HepG2 (cell line): ENCODE measurements at regions not wholly inside any gene's neighbourhood (a gene's known extent, or its start where the extent isn't known, plus 50 kb on each side); places are given as distances from the start of the nearest gene placed in this dataset.

ENCODE experiments used
- ATAC-seq: fragments of 200-7000 bp; cut with Tn5 transposase; 3 replicates; pipeline ENCODE4 v1.9.1; 2020; ENCODE audit warnings: mild to moderate bottlenecking, moderate library complexity
- BruUV-seq: library from RNA; stranded (reverse); fragments of 400-500 nt; replicated peaks from 2 replicates; lab custom pipeline; 2021; lab: Mats Ljungman, UMichigan
- CTCF ChIA-PET: fragments of 300-600 bp; formaldehyde crosslinking; extraction: SDS; loops from one replicate; lab custom pipeline; 2021; ENCODE audit warnings: low total read pairs, inconsistent platforms, low intra/inter-chr PET ratio; lab: Yijun Ruan, JAX
- POLR2A ChIA-PET: fragments of 350-600 bp; sonication (Branson Sonifier 250); formaldehyde crosslinking; loops from one replicate; lab custom pipeline; 2020; ENCODE audit warnings: antibody characterized with exemption, inconsistent platforms; lab: Yijun Ruan, JAX
- DNase-seq: peaks from one replicate; pipeline ENCODE4 v3.0.0-alpha.2; 2015; ENCODE audit warnings: low spot score
- FAIRE-seq: peaks from 3 replicates; lab custom pipeline; 2011; peaks lifted over from hg19 to GRCh38; lab: Jason Lieb, UNC
- H2AFZ ChIP-seq: one replicate; pipeline ENCODE4 v1.6.1; 2011; ENCODE audit warnings: low read length, inconsistent platforms
- H3K27ac ChIP-seq: fragments of 300-600 bp; 3 replicates; pipeline ENCODE4 v1.8.0; 2011; ENCODE audit warnings: mixed run types, mild to moderate bottlenecking, mixed read lengths, low read length, inconsistent platforms; ENCODE audit not compliant: insufficient read depth; ENCODE audit errors: extremely low read length
- H3K27me3 ChIP-seq, 2 experiments: fragments of 200-600 bp in 1 of 2; 2 replicates in 1 of 2; 3 replicates in 1 of 2; pipeline versions ENCODE4 v1.6.0 to v1.8.0; 2011; ENCODE audit warnings: low read length in 2 of 2, mild to moderate bottlenecking in 2 of 2, moderate library complexity in 2 of 2, inconsistent platforms in 1 of 2; ENCODE audit not compliant: insufficient read depth in 2 of 2, control insufficient read depth in 1 of 2
- H3K36me3 ChIP-seq, 2 experiments: fragments of 200-600 bp in 1 of 2; replicated peaks in 1 of 2; 2 replicates in 1 of 2; 3 replicates in 1 of 2; pipeline versions ENCODE4 v1.5.1 to v1.8.0; 2011; ENCODE audit warnings: low read length in 2 of 2, inconsistent platforms in 1 of 2; ENCODE audit not compliant: insufficient read depth in 2 of 2, control insufficient read depth in 1 of 2
- H3K4me1 ChIP-seq: 2 replicates; pipeline ENCODE4 v1.5.1; 2012; ENCODE audit warnings: low read length, inconsistent platforms; ENCODE audit not compliant: insufficient read depth
- H3K4me2 ChIP-seq: 2 replicates; pipeline ENCODE4 v1.6.0; 2011; ENCODE audit warnings: low read depth, low read length, inconsistent platforms
- H3K4me3 ChIP-seq, 3 experiments: fragments of 200-600 bp in 1 of 3; sonication (generic), shearing (Covaris generic) in 1 of 3; replicated peaks in 1 of 3; 2 replicates each; pipeline ENCODE4 v1.5.1; 2011 to 2016; ENCODE audit warnings: low read length in 3 of 3, inconsistent platforms in 2 of 3, low read depth in 2 of 3, mild to moderate bottlenecking in 2 of 3, control low read depth in 1 of 3, mixed read lengths in 1 of 3; ENCODE audit not compliant: insufficient read depth in 1 of 3
- H3K79me2 ChIP-seq: one replicate; pipeline ENCODE4 v1.6.1; 2011; ENCODE audit warnings: low read length, inconsistent platforms; ENCODE audit not compliant: insufficient read depth
- H3K9ac ChIP-seq: 2 replicates; pipeline ENCODE4 v1.6.0; 2011; ENCODE audit warnings: mild to moderate bottlenecking, low read depth, low read length, inconsistent platforms; ENCODE audit not compliant: insufficient read depth
- H3K9me3 ChIP-seq: 2 replicates; pipeline ENCODE4 v1.5.1; 2012; ENCODE audit warnings: mild to moderate bottlenecking, low read length
- H4K20me1 ChIP-seq: 2 replicates; pipeline ENCODE4 v1.6.0; 2011; ENCODE audit warnings: inconsistent platforms, mild to moderate bottlenecking, low read length, moderate library complexity; ENCODE audit not compliant: insufficient read depth
- BRCA1 ChIP-seq: sonication (generic); formaldehyde crosslinking; IDR thresholded peaks from 2 replicates; pipeline ENCODE4 v1.4.0; 2020; ENCODE audit warnings: missing genetic modification reagents
- FOXA3 ChIP-seq: IDR thresholded peaks from 2 replicates; pipeline ENCODE4 v1.6.1; 2016; ENCODE audit warnings: missing genetic modification reagents, missing compliant biosample characterization
- GZF1 ChIP-seq: sonication (generic); formaldehyde crosslinking; IDR thresholded peaks from 2 replicates; pipeline ENCODE4 v1.5.1; 2020; ENCODE audit warnings: mild to moderate bottlenecking, missing genetic modification reagents
- KDM3A ChIP-seq: IDR thresholded peaks from 2 replicates; pipeline ENCODE4 v1.6.1; 2018; ENCODE audit warnings: low read depth, missing compliant biosample characterization
- POLR2A ChIP-seq, 2 experiments: IDR thresholded peaks; 2 replicates each; pipeline ENCODE4 v1.6.1; 2011; ENCODE audit warnings: low read depth in 2 of 2, low read length in 2 of 2, mild to moderate bottlenecking in 1 of 2, moderate library complexity in 1 of 2; ENCODE audit not compliant: insufficient read depth in 1 of 2
- RAD51 ChIP-seq: fragments of 450-650 bp; IDR thresholded peaks from 2 replicates; pipeline ENCODE4 v1.6.1; 2016; ENCODE audit warnings: borderline replicate concordance
- TBX3 ChIP-seq: fragments of 450-650 bp; IDR thresholded peaks from 2 replicates; pipeline ENCODE4 v1.6.1; 2017; ENCODE audit warnings: antibody characterized with exemption, mild to moderate bottlenecking, inconsistent platforms, borderline replicate concordance
- WGBS: methylation state at CpG from one replicate; pipeline ENCODE4 v1.1.6; 2017; ENCODE audit warnings: low lambda C conversion rate; 5-methylcytosine and 5-hydroxymethylcytosine counted together
- in situ Hi-C: cut with HindIII; loops from 2 replicates; pipeline ENCODE4 v1.10.0; 2017; ENCODE audit warnings: low pct_unique_long_range_greater_than_20kb; ENCODE audit not compliant: extremely low pct_ligation_motif_present
- intact Hi-C: fragments of 100-400 bp; cut with micrococcal nuclease; formaldehyde crosslinking; loops from one replicate; pipeline ENCODE4 v1.10.0; 2022; ENCODE audit not compliant: unreplicated experiment
- TF ChIP-seq, protein P1 (sequence below): sonication (generic); formaldehyde crosslinking; IDR thresholded peaks from 2 replicates; pipeline ENCODE4 v1.4.0; 2020; ENCODE audit warnings: low read depth, mild to moderate bottlenecking, missing genetic modification reagents
- TF ChIP-seq, protein P2 (sequence below): sonication (generic); formaldehyde crosslinking; IDR thresholded peaks from 2 replicates; pipeline ENCODE4 v1.5.0; 2020; ENCODE audit warnings: missing genetic modification reagents, mild to moderate bottlenecking, borderline replicate concordance

DNA sequence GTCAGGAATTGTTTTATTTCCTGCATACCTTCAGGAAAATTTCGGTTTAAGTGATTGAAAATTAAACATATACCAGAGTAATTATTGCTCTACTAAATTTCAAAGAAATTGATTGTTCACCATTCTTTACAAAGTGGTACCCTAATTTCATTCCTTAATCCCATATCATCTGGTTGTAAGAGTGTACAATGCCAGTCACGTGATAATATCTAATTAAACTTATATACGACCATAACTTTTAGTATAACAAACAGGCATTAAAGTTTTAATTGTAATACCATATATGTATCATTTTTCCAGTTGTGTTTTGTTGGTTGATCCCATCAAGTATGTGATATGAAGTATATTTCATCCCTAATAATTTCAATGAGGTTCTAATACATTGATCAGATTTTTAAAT, 74.8 kb upstream of the PLSCR5 start:
- FAIRE-seq: no peak
- no peaks in the 10 kb centered on the region for H3K9me3 ChIP-seq
- no peaks in the 10 kb centered on the region for H3K27me3 ChIP-seq
- no peak overlapping the region for H3K4me3 ChIP-seq
- in situ Hi-C loops: no loop called here
- H2AFZ ChIP-seq: no peak overlapping the region
- no peak for ATAC-seq
- CTCF ChIA-PET: no interaction called here
- H3K27ac ChIP-seq: no peak overlapping the region
- no peak overlapping the region for H3K4me2 ChIP-seq
- H4K20me1 ChIP-seq: no peaks in the 10 kb centered on the region
- POLR2A ChIA-PET: no interaction called here
- no TSS peak for BruUV-seq
- no peaks in the 10 kb centered on the region for H3K36me3 ChIP-seq
- no peaks in the 10 kb centered on the region for H3K4me1 ChIP-seq
- TF ChIP-seq, protein P1, sequence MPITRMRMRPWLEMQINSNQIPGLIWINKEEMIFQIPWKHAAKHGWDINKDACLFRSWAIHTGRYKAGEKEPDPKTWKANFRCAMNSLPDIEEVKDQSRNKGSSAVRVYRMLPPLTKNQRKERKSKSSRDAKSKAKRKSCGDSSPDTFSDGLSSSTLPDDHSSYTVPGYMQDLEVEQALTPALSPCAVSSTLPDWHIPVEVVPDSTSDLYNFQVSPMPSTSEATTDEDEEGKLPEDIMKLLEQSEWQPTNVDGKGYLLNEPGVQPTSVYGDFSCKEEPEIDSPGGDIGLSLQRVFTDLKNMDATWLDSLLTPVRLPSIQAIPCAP (CRISPR knock-in tag): no peak
- TF ChIP-seq RAD51 (peak; percentile 51; the same call in 1 of the 2 replicates), POLR2A (IDR thresholded peaks at IDR 0.05; ENCODE audit: insufficient read depth in 1 of 2, low read depth in 2 of 2, low read length in 2 of 2) (no peak), FOXA3 (CRISPR knock-in tag) (no peak), GZF1 (CRISPR knock-in tag) (no peak), TBX3 (no peak)
- TF ChIP-seq, protein P2, sequence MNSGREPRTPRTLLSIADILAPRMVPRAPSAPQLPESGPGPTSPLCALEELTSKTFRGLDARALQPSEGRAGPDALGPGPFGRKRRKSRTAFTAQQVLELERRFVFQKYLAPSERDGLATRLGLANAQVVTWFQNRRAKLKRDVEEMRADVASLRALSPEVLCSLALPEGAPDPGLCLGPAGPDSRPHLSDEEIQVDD (CRISPR knock-in tag): no peak
- TF ChIP-seq, all 625 proteins: peak for 1
- WGBS: 0% methylated on average over 3 of the region's 3 CpGs
- Histone ChIP-seq H3K9ac (no peak overlapping the region), H3K79me2 (no peaks in the 10 kb centered on the region)
- DNase-seq: no peak
- intact Hi-C loops: no loop called here

DNA sequence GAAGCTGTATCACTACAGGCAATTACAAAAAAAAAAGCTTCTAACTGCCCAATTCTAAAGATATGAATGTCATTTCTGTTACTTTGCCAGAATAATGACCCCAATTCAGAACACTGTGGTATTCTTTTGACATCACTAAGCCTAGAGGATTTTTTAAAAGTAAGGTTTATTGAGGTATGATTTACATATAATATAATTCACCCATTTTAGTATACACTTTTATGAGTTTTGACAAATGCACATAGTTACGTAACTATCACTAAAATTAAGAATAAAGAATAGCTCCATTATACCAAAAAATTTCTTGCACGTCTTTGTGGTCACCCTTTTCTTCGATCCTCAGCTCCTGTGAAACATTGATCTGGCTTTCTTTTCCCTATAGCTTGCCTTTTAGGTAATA, 74.0 kb upstream of the PLSCR5 start:
- intact Hi-C loops: no loop called here
- Histone ChIP-seq H3K9me3 (no peaks in the 10 kb centered on the region), H3K36me3 (no peaks in the 10 kb centered on the region), H3K79me2 (no peaks in the 10 kb centered on the region), H3K27ac (no peak overlapping the region), H2AFZ (no peak overlapping the region), H3K4me3 (no peak overlapping the region), H3K27me3 (no peaks in the 10 kb centered on the region), H3K9ac (no peak overlapping the region), H3K4me2 (no peak overlapping the region), H4K20me1 (no peaks in the 10 kb centered on the region), H3K4me1 (no peaks in the 10 kb centered on the region)
- POLR2A ChIA-PET: no interaction called here
- no peak for TF ChIP-seq BRCA1 (CRISPR knock-in tag)
- no peak for TF ChIP-seq KDM3A
- no TSS peak for BruUV-seq
- no peak for FAIRE-seq
- WGBS: 3% methylated on average over 3 of the region's 3 CpGs
- CTCF ChIA-PET: no interaction called here
- ATAC-seq: no peak
- in situ Hi-C loops: no loop called here
- no peak for DNase-seq
